HL-60 (cell line): ENCODE measurements at regions not wholly inside any gene's neighbourhood (a gene's known extent, or its start where the extent isn't known, plus 50 kb on each side); places are given as distances from the start of the nearest gene placed in this dataset.

Experiments
- CTCF ChIP-seq: IDR thresholded peaks from one replicate; pipeline ENCODE4 v1.5.1; 2011; ENCODE audit warnings: low read length, control low read depth, inconsistent platforms; ENCODE audit not compliant: insufficient read depth
- GABPA ChIP-seq: IDR thresholded peaks from 2 replicates; pipeline ENCODE4 v1.6.1; 2012; ENCODE audit warnings: low read depth
- REST ChIP-seq: IDR thresholded peaks from 2 replicates; pipeline ENCODE4 v1.6.1; 2012; ENCODE audit warnings: low read depth; ENCODE audit not compliant: insufficient replicate concordance

GRCh38 chr7:116139807-116140206 lies 70.5 kb upstream of the TES start:
- TF ChIP-seq REST (no peak), CTCF (no peak), GABPA (no peak)
